ENCODE measurements at regions not wholly inside any gene's neighbourhood (a gene's known extent, or its start where the extent isn't known, plus 50 kb on each side); places are given as distances from the start of the nearest gene placed in this dataset.

DNA sequence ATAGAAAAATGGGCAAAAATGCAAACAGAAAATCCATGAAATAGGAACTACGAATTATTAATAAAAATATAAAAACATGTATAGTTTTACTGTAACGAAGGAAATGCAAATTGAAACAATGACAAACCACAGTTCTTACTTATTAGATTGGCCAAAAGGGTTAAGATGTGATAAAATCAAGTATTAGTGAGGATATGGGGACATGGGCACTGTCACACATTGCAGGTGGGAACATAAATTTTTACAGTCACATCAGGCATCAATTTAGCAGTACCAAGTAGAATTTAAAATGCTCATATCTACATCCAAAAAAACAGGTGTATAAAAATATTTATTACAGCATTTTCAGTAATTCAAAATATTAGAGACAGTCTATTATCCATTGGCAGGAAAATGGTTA lies 353.2 kb upstream of the API5 start:
- no peak overlapping the region for H3K27ac Mint-ChIP-seq (ENCODE audit: unreplicated experiment)
- H3K4me1 Mint-ChIP-seq (ENCODE audit: unreplicated experiment) = no peaks in the 10 kb centered on the region
- no peaks in the 10 kb centered on the region for H3K36me3 Mint-ChIP-seq (ENCODE audit: low read depth, unreplicated experiment)
- H3K9me3 Mint-ChIP-seq (ENCODE audit: unreplicated experiment) = peaks cover 8% of the 10 kb centered on the region
- no peak overlapping the region for H3K4me3 Mint-ChIP-seq (ENCODE audit: unreplicated experiment)
- TF ChIP-seq, protein P1, sequence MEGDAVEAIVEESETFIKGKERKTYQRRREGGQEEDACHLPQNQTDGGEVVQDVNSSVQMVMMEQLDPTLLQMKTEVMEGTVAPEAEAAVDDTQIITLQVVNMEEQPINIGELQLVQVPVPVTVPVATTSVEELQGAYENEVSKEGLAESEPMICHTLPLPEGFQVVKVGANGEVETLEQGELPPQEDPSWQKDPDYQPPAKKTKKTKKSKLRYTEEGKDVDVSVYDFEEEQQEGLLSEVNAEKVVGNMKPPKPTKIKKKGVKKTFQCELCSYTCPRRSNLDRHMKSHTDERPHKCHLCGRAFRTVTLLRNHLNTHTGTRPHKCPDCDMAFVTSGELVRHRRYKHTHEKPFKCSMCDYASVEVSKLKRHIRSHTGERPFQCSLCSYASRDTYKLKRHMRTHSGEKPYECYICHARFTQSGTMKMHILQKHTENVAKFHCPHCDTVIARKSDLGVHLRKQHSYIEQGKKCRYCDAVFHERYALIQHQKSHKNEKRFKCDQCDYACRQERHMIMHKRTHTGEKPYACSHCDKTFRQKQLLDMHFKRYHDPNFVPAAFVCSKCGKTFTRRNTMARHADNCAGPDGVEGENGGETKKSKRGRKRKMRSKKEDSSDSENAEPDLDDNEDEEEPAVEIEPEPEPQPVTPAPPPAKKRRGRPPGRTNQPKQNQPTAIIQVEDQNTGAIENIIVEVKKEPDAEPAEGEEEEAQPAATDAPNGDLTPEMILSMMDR (IDR thresholded peaks at IDR 0.05; ENCODE audit: unreplicated experiment) = no peak
- H3K27me3 Mint-ChIP-seq (ENCODE audit: unreplicated experiment) = no peaks in the 10 kb centered on the region
- DNase-seq (ENCODE audit: low spot score) = no peak

DNA sequence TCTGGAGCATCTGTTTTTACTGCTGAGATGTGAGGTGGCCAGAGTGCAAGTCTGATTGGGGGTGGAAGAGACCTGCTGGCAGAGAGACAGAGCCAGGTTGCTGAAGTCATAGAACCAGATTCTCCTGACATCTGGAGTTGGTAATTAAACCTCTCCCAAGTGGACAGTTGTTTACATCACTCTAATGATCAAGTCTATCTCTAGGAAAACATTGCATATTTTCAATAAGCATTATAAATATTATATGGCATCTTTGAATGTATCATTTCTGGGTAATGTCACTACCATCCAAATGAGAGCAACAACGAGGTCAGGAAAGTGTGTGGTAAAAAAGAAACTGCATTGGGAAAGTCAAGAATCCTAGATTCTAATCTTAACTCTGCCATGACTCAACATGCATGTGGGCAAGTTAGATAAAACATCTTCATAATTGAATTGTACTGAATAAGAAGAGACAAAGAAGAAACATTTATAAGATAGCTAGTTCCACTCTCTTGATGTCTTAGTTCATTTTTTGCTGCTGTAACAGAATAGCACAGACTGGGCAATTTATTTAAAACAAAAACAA lies 351.2 kb upstream of the API5 start:
- Mint-ChIP-seq H3K36me3 (ENCODE audit: low read depth, unreplicated experiment) (no peaks in the 10 kb centered on the region), H3K27ac (ENCODE audit: unreplicated experiment) (no peak overlapping the region), H3K4me1 (ENCODE audit: unreplicated experiment) (no peaks in the 10 kb centered on the region), H3K27me3 (ENCODE audit: unreplicated experiment) (no peaks in the 10 kb centered on the region), H3K4me3 (ENCODE audit: unreplicated experiment) (no peak overlapping the region), H3K9me3 (ENCODE audit: unreplicated experiment) (peaks cover 8% of the 10 kb centered on the region)
- TF ChIP-seq, protein P1 (IDR thresholded peaks at IDR 0.05; ENCODE audit: unreplicated experiment) = no peak
- no peak for DNase-seq (ENCODE audit: low spot score)

DNA sequence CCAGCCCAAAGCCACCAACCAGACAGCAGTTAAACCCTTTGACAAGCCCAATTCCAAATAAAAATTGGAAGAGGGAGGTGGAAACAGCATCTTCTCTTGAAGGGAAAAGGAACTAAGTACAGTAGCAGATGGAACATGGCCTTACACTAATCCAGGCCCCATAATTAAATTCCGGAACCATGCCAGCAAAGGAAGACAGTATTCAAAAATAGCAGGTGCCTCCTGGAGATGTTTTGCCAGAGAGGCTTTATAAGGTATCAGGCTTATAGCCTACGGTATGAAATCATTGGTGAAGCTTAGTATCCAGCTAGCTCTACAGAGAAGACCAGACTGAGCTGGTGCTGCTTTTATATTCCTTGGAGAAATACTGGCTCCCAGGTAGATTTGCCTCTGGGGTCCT lies 344.1 kb upstream of the API5 start:
- TF ChIP-seq, protein P1 (IDR thresholded peaks at IDR 0.05; ENCODE audit: unreplicated experiment) = no peak
- DNase-seq (ENCODE audit: low spot score) = no peak
- Mint-ChIP-seq H3K36me3 (ENCODE audit: low read depth, unreplicated experiment) (no peaks in the 10 kb centered on the region), H3K27ac (ENCODE audit: unreplicated experiment) (no peak overlapping the region), H3K9me3 (ENCODE audit: unreplicated experiment) (no peaks in the 10 kb centered on the region), H3K4me1 (ENCODE audit: unreplicated experiment) (no peaks in the 10 kb centered on the region), H3K4me3 (ENCODE audit: unreplicated experiment) (no peak overlapping the region), H3K27me3 (ENCODE audit: unreplicated experiment) (no peaks in the 10 kb centered on the region)

DNA sequence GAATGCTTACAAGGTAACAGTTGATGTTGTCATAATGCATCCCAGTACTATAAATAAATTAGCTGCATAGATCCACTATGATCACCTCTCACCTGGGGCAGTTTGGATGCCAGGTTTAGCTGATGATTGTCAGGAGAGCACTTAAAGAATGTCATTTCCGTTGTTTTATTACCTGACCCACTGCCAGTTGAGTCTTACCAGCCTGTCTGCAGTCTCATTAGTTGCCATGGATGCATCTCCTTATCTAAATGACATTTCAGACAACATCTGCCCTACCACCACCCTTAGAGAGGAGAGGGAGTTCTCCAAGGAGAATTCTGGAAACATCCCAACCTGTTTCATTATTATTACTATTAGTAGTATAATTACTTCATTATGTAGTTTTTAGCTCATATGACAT lies 339.1 kb upstream of the API5 start:
- Mint-ChIP-seq H3K4me1 (ENCODE audit: unreplicated experiment) (peaks cover 4% of the 10 kb centered on the region), H3K4me3 (ENCODE audit: unreplicated experiment) (no peak overlapping the region), H3K27ac (ENCODE audit: unreplicated experiment) (no peak overlapping the region), H3K9me3 (ENCODE audit: unreplicated experiment) (no peaks in the 10 kb centered on the region), H3K27me3 (ENCODE audit: unreplicated experiment) (peaks cover 2% of the 10 kb centered on the region), H3K36me3 (ENCODE audit: low read depth, unreplicated experiment) (no peaks in the 10 kb centered on the region)
- TF ChIP-seq, protein P1 (IDR thresholded peaks at IDR 0.05; ENCODE audit: unreplicated experiment) = no peak
- no peak for DNase-seq (ENCODE audit: low spot score)

DNA sequence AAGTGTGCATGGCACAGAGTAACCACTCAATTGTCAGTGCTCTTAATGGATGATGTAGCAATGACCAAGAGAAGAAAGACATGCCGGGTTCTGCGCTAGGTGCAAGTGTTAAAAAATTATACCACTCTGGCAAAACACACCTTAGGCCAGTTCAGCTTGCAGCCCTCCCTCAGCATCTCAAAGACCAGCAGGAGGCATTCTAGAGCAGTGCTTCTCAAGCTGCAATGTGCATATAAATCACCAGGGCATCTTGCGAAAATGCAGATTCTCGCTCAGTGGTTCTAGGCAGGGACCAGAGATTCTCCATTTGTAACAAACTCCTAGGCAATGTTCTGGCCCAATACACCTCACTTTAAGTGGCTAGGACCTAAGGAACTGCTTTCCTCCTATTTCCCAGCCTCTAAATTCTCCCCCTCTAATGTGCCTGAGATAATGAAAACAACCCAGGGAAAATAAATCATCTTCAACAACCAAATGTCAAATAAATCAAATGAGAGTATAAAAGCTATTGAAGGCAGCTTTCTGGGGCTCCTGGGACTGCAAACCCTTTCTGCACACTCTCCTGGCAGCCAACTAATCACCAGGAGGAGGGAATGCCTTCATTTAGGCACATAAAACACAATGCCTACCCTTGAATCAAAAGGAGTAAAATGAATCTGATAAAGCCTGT lies 337.2 kb upstream of the API5 start:
- Mint-ChIP-seq H3K27me3 (ENCODE audit: unreplicated experiment) (peaks cover 2% of the 10 kb centered on the region), H3K4me1 (ENCODE audit: unreplicated experiment) (peaks cover 4% of the 10 kb centered on the region), H3K36me3 (ENCODE audit: low read depth, unreplicated experiment) (no peaks in the 10 kb centered on the region), H3K9me3 (ENCODE audit: unreplicated experiment) (no peaks in the 10 kb centered on the region), H3K4me3 (ENCODE audit: unreplicated experiment) (no peak overlapping the region), H3K27ac (ENCODE audit: unreplicated experiment) (no peak overlapping the region)
- DNase-seq (ENCODE audit: low spot score) = no peak
- TF ChIP-seq, protein P1 (IDR thresholded peaks at IDR 0.05; ENCODE audit: unreplicated experiment) = no peak
